Neural cell (in vitro differentiated cells): ENCODE measurements at regions not wholly inside any gene's neighbourhood (a gene's known extent, or its start where the extent isn't known, plus 50 kb on each side); places are given as distances from the start of the nearest gene placed in this dataset.

Experiments
- CTCF ChIP-seq: fragments of 450-650 bp; IDR thresholded peaks from 2 replicates; pipeline ENCODE4 v1.5.1; 2014; ENCODE audit warnings: antibody characterized with exemption, mild to moderate bottlenecking, moderate library complexity; ENCODE audit not compliant: poor library complexity, severe bottlenecking
- EP300 ChIP-seq: fragments of 450-650 bp; conservative IDR thresholded peaks from 2 replicates; pipeline ENCODE4 v1.6.1; 2014; ENCODE audit warnings: antibody characterized with exemption, mild to moderate bottlenecking, moderate library complexity; ENCODE audit not compliant: poor library complexity, severe bottlenecking
- EZH2 ChIP-seq: fragments of 200-600, 300-800 bp; shearing (Covaris generic), sonication (generic); IDR thresholded peaks from 2 replicates; pipeline ENCODE4 v1.6.1; 2014; ENCODE audit warnings: antibody characterized with exemption, low read length, borderline replicate concordance, mild to moderate bottlenecking; ENCODE audit not compliant: insufficient read depth, poor library complexity, severe bottlenecking
- MXI1 ChIP-seq: fragments of 450-650 bp; conservative IDR thresholded peaks from 2 replicates; pipeline ENCODE4 v1.6.1; 2014; ENCODE audit warnings: antibody characterized with exemption, mild to moderate bottlenecking; ENCODE audit not compliant: poor library complexity, severe bottlenecking
- POLR2AphosphoS5 ChIP-seq: IDR thresholded peaks from 2 replicates; pipeline ENCODE4 v1.6.1; 2012
- RAD21 ChIP-seq: fragments of 450-650 bp; conservative IDR thresholded peaks from 2 replicates; pipeline ENCODE4 v1.6.1; 2014; ENCODE audit warnings: antibody characterized with exemption, mild to moderate bottlenecking, moderate library complexity
- REST ChIP-seq: IDR thresholded peaks from 2 replicates; pipeline ENCODE4 v1.6.1; 2012; ENCODE audit warnings: borderline replicate concordance
- TAF1 ChIP-seq: IDR thresholded peaks from 2 replicates; pipeline ENCODE4 v1.6.1; 2012; ENCODE audit warnings: low read depth

GRCh38 chr2:128594953-128595677 lies 276.4 kb upstream of the HS6ST1 start:
- TF ChIP-seq EP300: no peak
- TF ChIP-seq CTCF: no peak
- TF ChIP-seq POLR2AphosphoS5: no peak
- no peak for TF ChIP-seq EZH2
- TF ChIP-seq REST: no peak
- no peak for TF ChIP-seq RAD21
- no peak for TF ChIP-seq TAF1
- no peak for TF ChIP-seq MXI1
